ENCODE measurements at regions not wholly inside any gene's neighbourhood (a gene's known extent, or its start where the extent isn't known, plus 50 kb on each side); places are given as distances from the start of the nearest gene placed in this dataset.

DNA sequence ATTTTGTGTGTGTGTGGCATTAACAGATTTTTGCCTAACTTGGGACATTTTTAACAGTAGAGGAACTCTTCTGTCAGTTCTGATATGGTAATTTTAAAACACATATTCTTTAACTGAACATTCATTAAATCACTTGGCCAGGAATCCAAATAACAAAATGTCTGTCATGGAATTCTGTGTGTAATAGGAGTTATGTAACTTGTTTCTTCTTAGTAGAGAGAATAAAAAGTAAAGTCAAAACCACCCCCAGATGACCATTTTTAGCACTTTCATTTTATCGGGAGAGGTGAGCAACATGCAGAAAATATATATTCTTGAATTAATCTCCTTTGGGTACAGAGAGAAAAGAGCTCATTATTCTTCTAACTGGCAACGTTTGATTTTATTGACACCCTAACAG, 1740.3 kb downstream of the STIM2 start:
- no peak for DNase-seq (ENCODE audit: low read depth, low spot score)

DNA sequence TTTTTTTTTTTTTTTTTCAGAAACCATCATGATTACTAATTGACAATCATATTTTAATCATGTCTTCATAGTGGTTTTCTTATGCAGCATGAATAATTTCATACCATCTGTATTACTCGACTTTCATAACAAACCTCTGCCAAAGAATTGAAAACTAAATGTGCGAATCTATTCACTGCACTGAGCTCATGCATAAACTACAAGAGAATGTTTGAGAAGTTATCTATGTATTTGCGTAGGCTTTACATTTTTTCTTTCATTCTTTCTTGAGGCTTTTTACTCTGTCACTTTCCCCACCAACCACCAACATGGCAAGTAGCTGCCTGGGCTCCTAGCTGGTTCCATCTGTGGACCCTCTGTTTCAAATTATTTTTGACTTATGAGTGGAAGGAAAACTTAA, 1761.0 kb downstream of the STIM2 start:
- no peak for DNase-seq (ENCODE audit: low read depth, low spot score)

DNA sequence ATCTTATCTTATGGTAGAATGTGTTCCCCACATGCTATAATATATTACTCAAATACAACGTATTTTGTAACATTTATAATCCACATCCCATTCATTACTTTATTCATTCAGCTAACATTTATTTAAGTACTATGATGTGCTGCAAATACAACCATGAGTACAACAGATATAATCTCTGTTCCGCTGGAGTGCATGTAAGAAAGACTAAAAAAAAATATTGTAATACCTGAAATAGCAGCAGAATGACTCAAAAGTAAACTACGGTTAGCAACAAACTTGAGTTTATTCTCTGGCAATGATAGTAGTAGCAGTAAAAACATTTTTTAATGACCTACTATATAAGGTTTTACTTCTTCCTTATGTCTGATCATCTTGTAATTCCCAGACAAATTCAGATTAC, 1776.3 kb downstream of the STIM2 start:
- no peak for DNase-seq (ENCODE audit: low read depth, low spot score)

DNA sequence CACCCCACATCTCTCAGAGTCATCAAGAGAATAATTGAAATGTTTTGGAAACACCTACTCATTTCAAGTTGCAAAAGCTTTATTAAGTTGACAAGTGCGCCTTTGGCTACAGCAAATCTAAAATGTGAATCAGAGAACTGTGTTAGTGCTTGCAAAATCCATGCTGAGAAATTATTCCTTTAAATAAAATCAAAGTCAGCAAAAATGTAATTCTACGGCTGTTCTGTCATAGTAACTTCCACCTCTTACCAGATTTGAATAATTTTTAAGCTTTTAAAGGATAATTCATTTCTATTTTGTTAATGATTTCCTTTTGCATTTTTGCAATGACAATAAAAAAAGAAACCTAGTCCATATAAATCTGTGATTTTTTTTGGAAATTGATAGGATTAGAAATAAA, 1779.1 kb downstream of the STIM2 start:
- no peak for DNase-seq (ENCODE audit: low read depth, low spot score)

DNA sequence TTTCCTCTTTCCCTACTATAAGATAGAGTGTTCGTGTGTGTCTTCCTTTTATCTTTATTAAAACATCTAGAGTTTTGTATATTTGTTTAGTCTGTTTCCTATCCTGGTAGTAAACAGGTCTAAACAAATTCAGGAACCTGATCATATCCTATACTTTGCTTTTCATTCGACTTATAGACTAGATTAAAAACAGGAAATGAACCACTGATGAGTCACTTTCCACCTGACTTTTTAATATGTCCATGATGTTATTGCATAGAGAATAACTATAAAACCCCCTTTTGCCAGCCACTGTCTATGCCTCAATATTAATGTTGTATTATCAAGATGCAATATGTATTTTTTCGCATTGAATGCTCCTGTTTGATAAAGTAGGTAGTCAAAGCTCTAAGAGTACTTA, 1794.0 kb downstream of the STIM2 start:
- no peak for DNase-seq (ENCODE audit: low read depth, low spot score)

DNA sequence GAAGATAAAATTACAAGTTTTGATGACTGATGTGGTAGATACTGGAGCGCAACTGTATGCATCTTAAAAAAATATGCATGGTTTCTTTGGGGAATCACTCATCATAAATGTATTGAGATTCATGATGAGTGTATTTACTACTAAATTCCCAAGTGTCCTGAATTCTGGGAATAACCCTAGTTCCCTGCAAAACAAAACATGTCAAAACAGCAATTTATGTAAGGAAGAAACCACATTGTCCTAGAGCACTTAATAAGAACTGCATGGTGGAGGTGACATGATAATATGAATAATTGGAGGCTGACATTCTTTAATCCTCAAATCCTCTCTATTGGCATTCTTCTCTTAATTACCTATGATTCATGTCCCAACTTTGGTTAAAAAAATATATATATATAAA, 1804.7 kb downstream of the STIM2 start:
- DNase-seq (ENCODE audit: low read depth, low spot score): no peak

DNA sequence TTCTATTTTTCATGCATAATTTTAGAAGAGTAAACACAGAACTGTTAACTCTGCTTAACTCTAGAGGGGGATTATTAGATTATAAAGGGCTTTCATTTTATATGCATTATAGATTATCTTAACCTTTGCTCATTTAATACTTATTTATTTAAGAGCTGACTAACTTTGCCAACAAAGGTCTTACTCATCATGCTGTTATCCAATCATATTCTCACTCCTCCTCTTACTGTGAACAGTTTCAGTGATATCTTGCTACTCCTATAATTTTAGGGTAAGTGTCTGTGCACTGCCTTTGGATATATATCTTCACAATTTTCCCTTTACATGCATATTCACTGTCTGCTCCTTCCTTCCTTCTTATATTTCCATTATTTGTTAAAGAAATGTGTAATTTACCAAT, 1814.9 kb downstream of the STIM2 start:
- DNase-seq (ENCODE audit: low read depth, low spot score): no peak

DNA sequence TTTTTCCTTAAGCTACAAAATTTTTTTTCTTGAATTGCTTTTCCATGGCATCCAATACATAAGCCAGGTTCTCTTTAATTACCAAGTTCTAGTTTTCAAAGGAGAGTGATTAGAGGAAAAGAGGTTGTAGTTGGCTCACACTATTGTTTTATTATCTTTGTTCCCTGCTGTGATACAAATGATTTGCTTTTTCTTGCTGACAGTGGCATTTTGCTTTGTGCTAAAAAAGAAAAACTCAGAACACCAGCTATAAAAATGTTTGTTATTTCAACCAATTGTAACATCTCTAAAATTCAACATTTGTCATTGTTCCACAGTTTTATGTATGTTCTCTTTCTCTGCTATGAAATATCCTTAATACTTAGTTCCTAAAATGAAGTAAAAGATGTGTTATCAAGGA, 1817.2 kb downstream of the STIM2 start:
- no peak for DNase-seq (ENCODE audit: low read depth, low spot score)

DNA sequence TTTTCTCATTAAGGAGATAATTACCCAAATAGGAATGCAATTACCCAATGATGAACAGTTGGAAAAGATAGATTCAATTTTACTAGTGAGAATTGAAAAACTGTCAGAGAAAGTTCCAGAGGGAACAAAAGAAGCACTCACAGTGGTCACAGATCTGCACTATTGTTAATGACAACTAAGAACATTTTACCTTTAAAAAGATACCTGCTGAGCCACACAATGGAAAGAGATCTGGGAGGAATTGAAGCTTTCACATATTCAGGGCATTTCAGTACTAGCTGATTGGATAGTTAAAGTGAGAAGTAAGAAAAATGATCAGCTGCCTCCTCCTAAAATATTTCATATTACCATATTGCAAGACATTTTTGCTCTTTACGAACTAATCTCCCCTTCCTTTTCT, 1822.2 kb downstream of the STIM2 start:
- no peak for DNase-seq (ENCODE audit: low read depth, low spot score)

DNA sequence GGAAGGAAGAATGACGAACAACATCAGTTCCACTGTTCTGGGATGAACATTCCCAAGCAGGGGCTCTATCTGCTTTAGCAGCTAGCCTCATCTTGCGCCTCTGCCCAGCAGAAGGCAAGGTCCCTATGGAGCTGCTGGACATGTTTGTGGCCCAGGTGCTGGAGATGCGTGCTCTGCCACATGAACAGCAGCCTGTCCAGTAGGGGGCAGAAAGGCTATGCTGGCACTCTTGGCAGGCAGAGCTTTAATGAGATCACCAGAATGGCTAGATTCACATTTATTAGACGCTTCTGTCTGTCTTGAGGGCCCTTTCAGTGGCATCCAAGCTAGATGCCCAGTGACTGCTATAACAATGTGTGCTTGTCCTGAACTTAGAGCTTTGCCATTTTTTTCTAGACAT, 1826.0 kb downstream of the STIM2 start:
- no peak for DNase-seq (ENCODE audit: low read depth, low spot score)

DNA sequence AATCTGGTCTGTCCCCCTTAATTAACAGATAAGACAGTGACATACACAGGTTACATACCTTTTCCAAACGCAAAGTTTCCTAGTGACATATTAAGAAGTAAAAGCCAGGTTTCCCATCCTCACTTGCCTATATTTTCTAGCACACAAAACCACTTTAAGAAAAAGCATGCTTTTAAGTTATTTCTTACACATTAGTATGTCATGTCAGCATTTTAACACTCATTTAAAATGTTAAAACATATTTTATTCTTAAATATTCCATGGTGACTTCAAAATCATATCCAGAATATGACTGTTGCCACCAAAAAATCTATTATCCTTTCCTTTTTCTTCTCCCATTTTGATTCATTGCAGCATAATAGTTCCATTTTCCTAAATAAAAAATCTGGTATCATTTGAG, 1830.2 kb downstream of the STIM2 start:
- no peak for DNase-seq (ENCODE audit: low read depth, low spot score)

DNA sequence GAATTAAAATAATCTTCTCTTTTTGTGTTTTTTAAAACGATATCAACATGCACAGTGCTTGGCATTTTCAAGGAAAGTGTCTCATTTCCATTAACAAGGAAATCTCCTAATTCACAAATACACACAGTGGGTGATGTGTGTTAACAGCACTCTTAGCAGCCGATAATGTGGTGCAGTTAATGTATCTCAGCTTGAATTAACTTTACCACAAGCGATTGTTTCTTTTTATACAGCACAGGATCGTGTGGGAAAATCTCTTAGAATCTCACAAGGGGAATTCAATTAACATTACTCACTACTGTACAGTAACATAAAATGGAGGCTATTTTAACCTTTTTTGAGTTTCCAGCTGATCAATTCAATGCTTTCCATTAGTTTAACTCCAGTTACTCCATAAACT, 1841.9 kb downstream of the STIM2 start:
- no peak for DNase-seq (ENCODE audit: low read depth, low spot score)

DNA sequence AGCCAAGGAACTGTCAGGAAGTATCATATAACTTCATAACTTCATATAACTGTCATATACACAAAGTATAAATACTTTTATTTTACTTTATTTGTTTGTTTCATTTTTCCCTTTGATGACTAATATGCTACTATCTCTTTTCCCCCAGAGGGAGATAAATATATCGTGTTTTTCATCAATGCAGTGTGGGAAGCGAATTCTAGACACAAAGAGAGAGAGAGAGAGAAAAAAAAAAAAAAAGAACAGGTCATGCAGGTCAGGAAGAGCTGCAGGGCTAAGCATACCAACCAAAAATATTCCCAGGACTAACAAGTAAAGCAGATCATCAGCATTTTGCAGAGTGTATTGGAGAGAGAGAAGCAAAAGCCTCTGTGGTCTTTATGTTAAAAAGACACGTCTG, 1849.2 kb downstream of the STIM2 start:
- DNase-seq (ENCODE audit: low read depth, low spot score): no peak

DNA sequence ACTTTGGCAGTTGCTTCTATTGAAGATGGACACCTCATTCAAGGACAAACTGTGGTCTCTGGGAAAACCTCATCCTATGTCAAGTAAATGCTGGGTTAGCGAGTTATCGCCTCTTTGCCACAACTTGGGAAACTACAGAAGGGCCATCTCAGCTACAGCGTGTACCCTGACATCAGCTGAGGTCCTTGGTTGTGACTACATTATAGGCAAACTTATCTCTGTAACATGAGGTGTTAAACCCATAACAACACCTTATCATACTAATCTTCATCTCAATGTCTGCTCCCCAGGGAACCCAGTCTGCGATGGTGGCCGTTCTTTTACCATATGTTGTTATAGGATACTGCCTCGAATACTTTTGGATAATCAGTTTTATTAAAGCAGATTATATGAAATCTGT, 1862.7 kb downstream of the STIM2 start:
- no peak for DNase-seq (ENCODE audit: low read depth, low spot score)

DNA sequence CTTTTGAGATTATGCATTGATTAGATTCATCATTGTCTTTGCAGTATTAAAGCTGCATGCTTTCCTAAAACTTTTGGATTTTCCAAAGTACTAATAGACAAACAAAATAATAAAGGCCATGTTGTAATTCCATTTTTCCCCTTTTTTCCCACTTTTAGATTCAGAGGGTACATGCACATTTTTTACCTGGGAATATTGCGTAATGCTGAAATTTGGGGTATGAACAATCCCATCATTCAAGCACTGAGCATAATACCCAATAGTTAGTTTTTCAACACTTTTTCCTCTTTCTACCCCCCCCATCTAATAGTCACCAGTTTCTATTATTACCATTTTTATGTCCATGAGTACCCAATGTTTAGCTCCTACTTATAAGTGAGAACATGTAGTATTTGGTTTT, 1863.6 kb downstream of the STIM2 start:
- no peak for DNase-seq (ENCODE audit: low read depth, low spot score)

DNA sequence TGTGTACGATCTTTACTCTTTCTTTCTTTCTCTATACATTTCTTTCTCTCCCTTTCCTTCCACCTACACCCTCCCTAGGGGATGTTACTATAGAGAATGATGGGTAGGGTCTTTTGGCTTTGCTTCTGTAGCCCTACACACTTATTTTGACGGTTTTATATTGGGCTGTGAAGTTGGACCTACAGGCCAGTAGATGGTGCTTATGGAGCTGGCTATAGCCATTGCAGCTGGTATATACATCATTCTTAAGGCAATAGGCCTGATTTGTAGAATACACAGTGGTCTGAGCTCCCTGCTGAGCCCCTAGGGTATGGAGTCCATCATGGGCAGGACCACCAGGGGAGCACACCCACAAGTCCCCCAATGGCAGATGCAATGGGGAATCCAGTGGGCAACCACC, 1869.7 kb downstream of the STIM2 start:
- DNase-seq (ENCODE audit: low read depth, low spot score): no peak

DNA sequence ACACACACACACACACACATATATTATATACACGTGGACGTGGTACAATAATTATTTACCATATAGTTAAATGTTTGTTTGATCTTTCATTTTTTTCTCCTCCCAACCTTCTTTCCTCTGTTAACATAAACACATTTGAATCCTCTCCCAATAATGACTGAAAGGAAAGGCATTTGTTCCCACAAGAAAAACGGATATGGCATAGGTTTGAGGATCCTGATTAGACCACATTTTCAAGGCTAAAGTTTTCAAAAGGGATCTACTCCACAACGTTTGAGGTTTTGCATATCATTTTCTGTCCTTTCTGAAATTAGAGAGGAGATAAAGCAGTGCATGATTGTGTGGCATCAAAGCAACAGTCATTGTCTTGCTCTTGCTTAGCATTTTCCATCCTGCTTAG, 1883.4 kb downstream of the STIM2 start:
- no peak for DNase-seq (ENCODE audit: low read depth, low spot score)

DNA sequence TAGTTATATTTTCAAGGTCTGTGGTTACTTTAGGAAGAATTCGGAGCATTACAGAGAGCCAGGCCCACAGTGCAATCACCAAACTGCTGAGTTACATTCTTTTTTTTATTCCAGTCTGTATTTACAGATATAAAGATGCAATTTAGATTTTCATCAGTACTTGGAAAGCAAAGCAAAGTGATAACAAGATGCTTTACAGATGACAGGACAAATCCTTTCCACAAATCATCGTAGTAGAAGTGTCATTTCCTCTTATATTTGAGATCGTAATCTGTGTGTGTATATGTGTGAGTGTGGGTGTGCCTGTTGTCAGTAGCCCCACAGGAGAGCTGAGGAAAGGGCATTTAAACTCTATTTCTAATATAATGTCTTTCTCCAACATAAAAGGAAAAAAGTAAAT, 1893.7 kb downstream of the STIM2 start:
- DNase-seq (ENCODE audit: low read depth, low spot score): no peak

DNA sequence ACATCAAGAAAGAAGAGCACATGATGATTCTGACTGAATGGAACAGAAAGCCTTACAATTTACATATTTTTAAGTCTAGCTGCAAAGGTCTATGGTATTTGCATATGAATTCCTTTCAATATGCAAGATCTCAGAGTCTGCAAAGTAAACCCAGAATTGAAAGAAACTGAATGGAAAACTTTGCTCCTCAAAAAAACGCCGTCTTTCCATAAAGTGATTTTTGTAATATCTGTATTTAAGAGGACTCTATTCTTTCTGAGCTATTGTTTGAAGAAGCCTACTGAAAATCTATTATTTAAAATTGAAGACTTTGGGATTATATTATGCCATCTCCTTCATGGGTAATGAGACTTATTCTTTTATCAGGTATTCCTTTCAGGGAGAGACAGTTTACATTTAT, 1894.4 kb downstream of the STIM2 start:
- no peak for DNase-seq (ENCODE audit: low read depth, low spot score)

DNA sequence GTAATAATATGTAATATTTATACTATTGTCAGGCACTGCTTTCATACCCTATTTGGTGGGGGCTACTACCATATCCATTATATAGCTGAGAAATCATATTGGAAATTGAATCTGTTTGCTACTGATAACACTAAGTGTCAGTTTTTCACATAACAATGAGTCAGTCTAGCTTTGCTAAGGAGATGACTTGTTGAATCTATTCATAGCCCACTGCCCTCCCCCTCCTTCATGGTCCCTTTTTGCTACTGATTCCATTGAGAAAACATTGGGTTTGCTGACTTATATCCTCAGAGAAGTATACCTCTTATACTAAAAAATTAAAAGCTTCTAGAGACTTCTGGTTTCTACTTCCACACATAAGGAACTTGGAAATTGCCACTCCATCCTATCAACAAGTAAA, 1898.4 kb downstream of the STIM2 start:
- DNase-seq (ENCODE audit: low read depth, low spot score): no peak

DNA sequence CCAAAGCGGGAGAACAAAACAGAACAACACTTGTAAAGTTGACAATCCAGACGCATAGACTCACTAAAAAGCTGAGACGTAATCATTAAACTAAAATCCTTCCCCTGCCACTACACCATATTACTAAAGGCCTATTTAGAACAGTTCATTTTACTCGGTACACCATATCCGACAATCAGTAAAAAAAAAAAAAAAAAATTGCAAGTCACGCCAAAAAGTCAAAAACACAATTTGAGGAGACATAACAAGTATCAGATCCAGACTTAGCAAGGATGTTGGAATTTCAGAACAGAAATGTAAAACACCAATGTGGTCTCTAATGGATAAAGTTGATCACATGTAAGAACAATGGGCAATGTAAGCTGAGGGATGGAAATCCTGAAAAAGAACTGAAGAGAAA, 1899.4 kb downstream of the STIM2 start:
- no peak for DNase-seq (ENCODE audit: low read depth, low spot score)

DNA sequence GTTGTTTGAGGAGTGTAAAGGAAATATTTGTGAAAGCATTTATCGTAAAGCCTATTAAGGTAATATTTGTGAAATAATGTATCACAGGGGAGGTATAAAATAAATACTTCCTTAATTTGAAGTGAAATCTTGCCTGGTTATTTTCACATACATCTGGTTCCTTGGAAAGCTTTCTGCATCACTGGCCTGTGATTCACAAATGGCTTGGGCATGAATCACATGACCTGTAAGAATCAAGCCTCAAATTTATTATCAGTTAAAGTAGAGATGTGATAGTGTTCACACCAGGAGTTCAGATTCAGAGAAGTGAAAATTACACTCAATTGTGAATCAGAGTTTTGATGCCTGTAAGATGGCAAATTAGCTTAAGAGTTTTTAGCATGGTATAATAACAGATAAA, 1911.4 kb downstream of the STIM2 start:
- no peak for DNase-seq (ENCODE audit: low read depth, low spot score)

DNA sequence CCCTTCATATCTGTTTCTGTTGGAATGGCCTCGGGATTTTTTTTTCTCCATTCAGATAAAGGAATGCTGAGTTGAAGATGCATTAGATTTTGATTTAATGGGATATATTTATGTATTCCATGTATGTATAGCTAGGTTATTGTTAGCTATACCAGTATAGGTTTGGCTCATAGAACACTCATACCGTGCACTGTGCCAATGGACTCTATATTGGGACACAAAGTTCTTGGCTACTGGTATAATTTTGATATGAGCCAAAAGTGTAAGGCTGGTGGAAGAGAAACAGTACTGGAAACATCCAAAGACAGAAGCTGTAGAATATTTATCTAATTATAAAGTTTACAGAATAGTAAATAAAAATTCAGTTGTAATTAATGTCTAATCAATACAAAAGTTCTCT, 1912.1 kb downstream of the STIM2 start:
- DNase-seq (ENCODE audit: low read depth, low spot score): no peak

DNA sequence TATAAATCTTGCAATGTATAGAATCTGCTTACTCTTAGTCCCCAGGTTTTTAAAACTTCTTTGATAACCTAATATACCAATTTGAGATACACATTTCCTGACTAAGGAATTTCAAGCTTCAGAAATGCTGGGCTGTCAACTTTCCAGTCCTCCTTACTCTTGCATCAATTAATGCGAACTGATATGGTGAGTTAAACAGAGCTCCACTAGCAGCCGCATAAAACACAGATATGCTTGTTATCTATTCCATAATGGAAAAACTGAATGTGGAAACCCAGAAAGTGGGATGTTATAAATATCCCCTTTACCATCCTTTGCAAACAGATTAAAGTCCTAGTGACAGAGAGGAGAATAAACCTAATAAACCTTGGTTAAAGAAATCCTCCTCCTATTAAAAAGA, 1913.7 kb downstream of the STIM2 start:
- no peak for DNase-seq (ENCODE audit: low read depth, low spot score)

DNA sequence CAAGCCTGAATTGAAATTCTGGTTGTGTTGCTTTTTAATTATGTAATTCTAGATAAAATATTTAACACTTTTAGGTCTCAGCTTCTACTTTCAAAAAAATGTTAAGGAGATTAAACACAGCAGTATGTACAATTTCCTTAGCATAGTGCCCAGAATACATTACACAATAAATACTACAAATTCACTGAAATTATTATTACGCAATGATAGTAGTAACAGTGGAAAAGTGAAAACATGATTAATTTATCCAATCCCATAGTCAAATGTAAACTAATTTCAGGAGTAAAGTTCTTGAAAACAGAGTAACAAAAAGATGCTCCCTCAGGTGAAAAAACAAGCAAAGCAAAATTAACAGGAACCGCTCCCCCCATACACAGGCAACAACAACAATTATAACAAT, 1915.4 kb downstream of the STIM2 start:
- DNase-seq (ENCODE audit: low read depth, low spot score): no peak

Data from pulmonary artery endothelial cell (primary cell).